Activated naive CD8-positive, alpha-beta T cell treated with anti-CD3 and anti-CD28 coated beads, Interleukin-2, amount 50 U/mL, for 24 hours (primary cell): ENCODE measurements at regions not wholly inside any gene's neighbourhood (a gene's known extent, or its start where the extent isn't known, plus 50 kb on each side); places are given as distances from the start of the nearest gene placed in this dataset.
"Not testable (repeated sequence)": the region's sequence is repeated elsewhere in the genome, so short reads cannot be mapped to it uniquely, and the experiment has no call there.

ENCODE experiments used
- ATAC-seq: fragments of 150-1000 bp; cut with Tn5 transposase; one replicate; pipeline ENCODE4 v1.10.0; 2021
- DNase-seq: peaks from one replicate; pipeline ENCODE4 v3.0.0; 2021
- H3K27ac Mint-ChIP-seq: one replicate; pipeline ENCODE4 v1.8.0; 2021; ENCODE audit warnings: mild to moderate bottlenecking, mixed read lengths
- H3K27me3 Mint-ChIP-seq: one replicate; pipeline ENCODE4 v1.8.0; 2021; ENCODE audit warnings: mixed read lengths
- H3K36me3 Mint-ChIP-seq: one replicate; pipeline ENCODE4 v1.8.0; 2021; ENCODE audit warnings: low read depth, mixed read lengths
- H3K4me1 Mint-ChIP-seq: one replicate; pipeline ENCODE4 v1.8.0; 2021; ENCODE audit warnings: mixed read lengths
- H3K4me3 Mint-ChIP-seq: one replicate; pipeline ENCODE4 v1.8.0; 2021; ENCODE audit warnings: mild to moderate bottlenecking, moderate library complexity, mixed read lengths
- H3K9me3 Mint-ChIP-seq: one replicate; pipeline ENCODE4 v1.8.0; 2021; ENCODE audit warnings: mixed read lengths

GRCh38 chr1:55456971-55457370 lies 241.8 kb upstream of the USP24 start:
- H3K4me3 Mint-ChIP-seq: no peak overlapping the region
- no peaks in the 10 kb centered on the region for H3K4me1 Mint-ChIP-seq
- H3K27me3 Mint-ChIP-seq: peaks cover 6% of the 10 kb centered on the region

DNA sequence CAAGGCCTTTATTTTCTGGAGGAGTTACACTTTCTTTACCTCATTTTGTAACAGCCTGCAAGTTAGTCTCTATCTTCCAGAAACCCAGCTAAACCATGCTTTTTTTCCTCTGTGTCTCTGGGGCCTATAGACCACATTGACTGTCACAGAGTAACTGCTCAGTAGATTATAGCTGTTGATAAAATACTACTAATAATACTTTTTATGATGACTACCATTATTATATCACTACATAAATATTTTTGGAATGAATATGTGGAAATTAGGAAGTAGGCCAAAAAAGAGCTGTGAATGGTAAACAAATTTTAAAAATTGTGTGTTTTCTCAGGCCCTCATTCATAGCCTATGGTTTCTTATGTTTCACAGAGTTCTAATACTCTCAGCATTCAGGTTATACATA lies 233.1 kb upstream of the USP24 start:
- H3K27me3 Mint-ChIP-seq: peaks cover 8% of the 10 kb centered on the region
- H3K4me1 Mint-ChIP-seq: peaks cover 3% of the 10 kb centered on the region
- peaks cover 6% of the 10 kb centered on the region for H3K9me3 Mint-ChIP-seq
- ATAC-seq: no peak
- H3K4me3 Mint-ChIP-seq: no peak overlapping the region
- H3K27ac Mint-ChIP-seq: no peak overlapping the region
- H3K36me3 Mint-ChIP-seq: no peaks in the 10 kb centered on the region
- no peak for DNase-seq

More at GRCh38 chr1:55456971-55457370, 241.8 kb upstream of the USP24 start:
- Mint-ChIP-seq H3K36me3 (no peaks in the 10 kb centered on the region), H3K9me3 (peaks cover 15% of the 10 kb centered on the region), H3K27ac (no peak overlapping the region)
- ATAC-seq (no peak), DNase-seq (no peak)

DNA sequence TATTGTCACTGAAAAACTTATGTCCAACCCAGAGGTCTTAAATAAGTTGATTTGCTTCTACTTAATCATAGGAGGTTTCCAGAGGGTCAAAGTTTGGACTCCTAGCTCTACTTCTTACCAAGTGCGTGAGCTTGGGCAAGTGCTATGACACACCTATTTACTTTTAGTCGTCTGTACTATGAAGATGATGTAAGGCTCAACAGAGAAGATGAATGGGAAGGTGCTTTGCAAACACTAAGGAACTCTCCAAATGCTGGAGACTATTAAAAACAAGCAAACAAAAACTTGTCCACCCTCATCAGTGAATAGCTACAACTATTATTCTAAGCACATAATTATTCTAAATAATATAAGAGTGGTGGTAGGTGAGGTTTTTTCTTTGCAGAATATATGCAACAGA lies 232.3 kb upstream of the USP24 start:
- H3K36me3 Mint-ChIP-seq: no peaks in the 10 kb centered on the region
- ATAC-seq (no peak), DNase-seq (no peak)
- H3K27ac Mint-ChIP-seq: no peak overlapping the region
- H3K9me3 Mint-ChIP-seq: peaks cover 6% of the 10 kb centered on the region
- H3K4me1 Mint-ChIP-seq: peaks cover 3% of the 10 kb centered on the region
- H3K27me3 Mint-ChIP-seq: peaks cover 8% of the 10 kb centered on the region
- H3K4me3 Mint-ChIP-seq: no peak overlapping the region

GRCh38 chr1:55446351-55446750 lies 231.2 kb upstream of the USP24 start:
- peaks cover 6% of the 10 kb centered on the region for H3K9me3 Mint-ChIP-seq
- H3K27me3 Mint-ChIP-seq: peaks cover 6% of the 10 kb centered on the region
- peaks cover 3% of the 10 kb centered on the region for H3K4me1 Mint-ChIP-seq
- H3K27ac Mint-ChIP-seq: no peak overlapping the region
- no peak overlapping the region for H3K4me3 Mint-ChIP-seq
- DNase-seq (no peak), ATAC-seq (no peak)
- H3K36me3 Mint-ChIP-seq: no peaks in the 10 kb centered on the region

- peak; percentile 4 for DNase-seq
- Mint-ChIP-seq H3K4me3 (no peak overlapping the region), H3K36me3 (no peaks in the 10 kb centered on the region), H3K27ac (no peak overlapping the region), H3K27me3 (peaks cover 3% of the 10 kb centered on the region), H3K9me3 (no peaks in the 10 kb centered on the region), H3K4me1 (peaks cover 3% of the 10 kb centered on the region)
- peak; percentile 91 for ATAC-seq
These were observed 230.3 kb upstream of the USP24 start for GRCh38 chr1:55445416-55445815.

GRCh38 chr1:55444667-55445066 lies 229.5 kb upstream of the USP24 start:
- H3K4me3 Mint-ChIP-seq: no peak overlapping the region
- peaks cover 4% of the 10 kb centered on the region for H3K27me3 Mint-ChIP-seq
- DNase-seq (no peak), ATAC-seq (no peak)
- no peaks in the 10 kb centered on the region for H3K36me3 Mint-ChIP-seq
- peaks cover 3% of the 10 kb centered on the region for H3K4me1 Mint-ChIP-seq
- H3K9me3 Mint-ChIP-seq: no peaks in the 10 kb centered on the region
- no peak overlapping the region for H3K27ac Mint-ChIP-seq

DNA sequence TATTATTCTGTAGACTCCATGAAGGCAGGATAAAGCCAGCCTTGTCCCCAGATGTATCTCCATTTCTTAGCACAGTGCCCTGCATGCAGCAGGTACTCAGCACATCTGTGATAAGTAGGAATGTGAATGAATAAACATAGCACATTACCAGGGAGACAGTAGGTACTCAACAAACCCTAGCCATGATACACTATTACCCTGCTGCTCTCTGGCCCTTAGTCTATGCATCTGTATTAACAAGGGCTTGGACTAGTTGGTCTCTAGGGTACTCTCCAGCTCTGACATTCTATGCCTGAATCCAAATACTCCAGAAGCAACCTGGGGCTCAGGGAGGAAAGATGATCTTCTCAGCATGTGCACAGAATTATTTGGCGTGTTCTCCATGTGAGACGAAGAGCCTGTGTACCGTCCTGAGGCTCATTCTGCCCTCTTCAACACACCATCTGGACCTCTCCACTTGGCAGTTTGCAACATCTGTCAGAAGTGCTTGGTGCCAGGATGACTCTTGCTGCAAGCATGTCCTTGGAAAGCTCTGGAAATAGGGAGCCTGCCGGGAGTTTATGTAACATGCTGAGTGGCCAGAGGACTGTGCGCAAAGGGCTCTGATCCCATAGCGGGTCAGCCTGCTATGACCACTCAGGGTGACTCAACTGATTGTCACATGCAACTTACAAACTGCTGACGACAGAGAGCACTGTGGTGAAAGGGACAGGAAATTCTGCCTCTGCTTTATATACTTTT lies 228.2 kb upstream of the USP24 start:
- H3K27me3 Mint-ChIP-seq: peaks cover 4% of the 10 kb centered on the region
- no peaks in the 10 kb centered on the region for H3K9me3 Mint-ChIP-seq
- no peak overlapping the region for H3K27ac Mint-ChIP-seq
- no peak overlapping the region for H3K4me3 Mint-ChIP-seq
- peaks cover 3% of the 10 kb centered on the region for H3K4me1 Mint-ChIP-seq
- DNase-seq (no peak), ATAC-seq (no peak)
- no peaks in the 10 kb centered on the region for H3K36me3 Mint-ChIP-seq

GRCh38 chr1:55441489-55441888 lies 226.3 kb upstream of the USP24 start:
- ATAC-seq (no peak), DNase-seq (no peak)
- Mint-ChIP-seq H3K4me1 (peaks cover 3% of the 10 kb centered on the region), H3K27me3 (peaks cover 2% of the 10 kb centered on the region), H3K9me3 (no peaks in the 10 kb centered on the region), H3K4me3 (no peak overlapping the region), H3K36me3 (no peaks in the 10 kb centered on the region), H3K27ac (no peak overlapping the region)

- DNase-seq (no peak), ATAC-seq (no peak)
- no peaks in the 10 kb centered on the region for H3K9me3 Mint-ChIP-seq
- H3K4me1 Mint-ChIP-seq: no peaks in the 10 kb centered on the region
- H3K4me3 Mint-ChIP-seq: no peak overlapping the region
- peaks cover 4% of the 10 kb centered on the region for H3K27me3 Mint-ChIP-seq
- H3K27ac Mint-ChIP-seq: no peak overlapping the region
- H3K36me3 Mint-ChIP-seq: no peaks in the 10 kb centered on the region
These were observed 222.5 kb upstream of the USP24 start for GRCh38 chr1:55437692-55438091.

- not testable (repeated sequence) for H3K9me3 Mint-ChIP-seq, DNase-seq, H3K27ac Mint-ChIP-seq, ATAC-seq, H3K4me3 Mint-ChIP-seq, H3K36me3 Mint-ChIP-seq, H3K4me1 Mint-ChIP-seq
- H3K27me3 Mint-ChIP-seq: peaks cover 18% of the 10 kb centered on the region
These were observed 215.6 kb upstream of the USP24 start for GRCh38 chr1:55430720-55431119.

GRCh38 chr1:55430206-55430605 lies 215.0 kb upstream of the USP24 start:
- DNase-seq, H3K27ac Mint-ChIP-seq, H3K36me3 Mint-ChIP-seq, H3K4me3 Mint-ChIP-seq, H3K9me3 Mint-ChIP-seq, H3K4me1 Mint-ChIP-seq, ATAC-seq: not testable (repeated sequence)
- H3K27me3 Mint-ChIP-seq: peaks cover 18% of the 10 kb centered on the region

DNA sequence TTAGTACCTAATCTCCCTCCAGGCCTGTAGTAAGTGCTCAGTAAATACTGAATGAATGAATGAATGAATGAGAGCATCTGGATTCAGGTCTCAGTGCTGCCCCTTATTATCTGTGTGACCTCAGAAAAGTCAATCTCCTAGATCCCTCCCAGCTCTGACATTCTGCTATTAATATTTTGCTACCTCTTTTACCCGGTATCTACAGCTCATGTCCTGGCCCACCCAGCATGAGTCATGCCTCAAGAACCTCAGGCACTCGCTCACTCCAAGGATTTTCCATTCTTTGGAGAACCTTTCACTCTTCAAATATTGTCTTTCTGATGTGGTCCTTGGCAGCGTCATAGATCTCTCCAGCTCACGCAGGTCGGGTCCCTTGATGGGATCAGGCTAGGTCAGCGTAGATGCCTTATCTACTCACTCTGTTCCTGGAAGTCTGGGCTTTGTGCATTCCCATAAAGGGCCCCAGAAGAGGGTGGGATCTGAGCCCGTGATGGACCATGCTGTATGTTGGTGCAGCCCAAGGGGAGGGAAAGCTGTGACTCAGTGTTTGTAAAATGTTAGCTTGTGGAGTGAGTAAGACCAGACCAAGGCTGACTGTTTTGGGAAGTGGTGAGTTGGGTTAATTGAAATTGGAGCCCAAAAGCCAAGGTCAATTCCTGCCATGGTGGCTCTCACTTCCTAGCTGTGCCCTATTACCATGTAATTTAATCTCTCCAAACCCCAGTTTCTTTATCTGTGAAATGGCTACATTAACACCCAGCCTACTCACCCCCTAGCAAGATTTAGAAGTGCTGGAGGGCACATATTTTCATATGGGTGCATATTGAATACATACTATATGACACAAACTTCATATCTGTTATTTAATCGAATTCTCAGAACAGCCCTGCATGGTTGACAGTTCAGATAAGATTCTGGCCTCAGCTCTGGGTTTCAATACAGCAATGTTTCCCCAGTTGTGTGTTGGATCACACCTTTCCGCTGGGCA lies 214.1 kb upstream of the USP24 start:
- Mint-ChIP-seq H3K4me1 (no peaks in the 10 kb centered on the region), H3K27me3 (peaks cover 18% of the 10 kb centered on the region), H3K9me3 (no peaks in the 10 kb centered on the region), H3K27ac (no peak overlapping the region), H3K4me3 (no peak overlapping the region), H3K36me3 (no peaks in the 10 kb centered on the region)
- ATAC-seq (no peak), DNase-seq (no peak)

- no peak overlapping the region for H3K4me3 Mint-ChIP-seq
- no peaks in the 10 kb centered on the region for H3K9me3 Mint-ChIP-seq
- H3K27me3 Mint-ChIP-seq: peaks cover 22% of the 10 kb centered on the region
- H3K4me1 Mint-ChIP-seq: no peaks in the 10 kb centered on the region
- DNase-seq (no peak), ATAC-seq (no peak)
- H3K27ac Mint-ChIP-seq: no peak overlapping the region
- H3K36me3 Mint-ChIP-seq: no peaks in the 10 kb centered on the region
These were observed 213.1 kb upstream of the USP24 start for GRCh38 chr1:55428231-55428630.

- Mint-ChIP-seq H3K4me3 (no peak overlapping the region), H3K9me3 (no peaks in the 10 kb centered on the region), H3K27me3 (peaks cover 20% of the 10 kb centered on the region), H3K27ac (no peak overlapping the region), H3K36me3 (no peaks in the 10 kb centered on the region), H3K4me1 (no peaks in the 10 kb centered on the region)
- no peak for DNase-seq
- ATAC-seq: no peak
These were observed 212.4 kb upstream of the USP24 start for GRCh38 chr1:55427606-55428005.

- H3K36me3 Mint-ChIP-seq: no peaks in the 10 kb centered on the region
- no peaks in the 10 kb centered on the region for H3K4me1 Mint-ChIP-seq
- no peak for DNase-seq
- no peak for ATAC-seq
- H3K27ac Mint-ChIP-seq: no peak overlapping the region
- peaks cover 2% of the 10 kb centered on the region for H3K9me3 Mint-ChIP-seq
- H3K4me3 Mint-ChIP-seq: no peak overlapping the region
- peaks cover 13% of the 10 kb centered on the region for H3K27me3 Mint-ChIP-seq
These were observed 211.5 kb upstream of the USP24 start for GRCh38 chr1:55426619-55427018.
